ENCODE measurements at regions not wholly inside any gene's neighbourhood (a gene's known extent, or its start where the extent isn't known, plus 50 kb on each side); places are given as distances from the start of the nearest gene placed in this dataset.

DNA sequence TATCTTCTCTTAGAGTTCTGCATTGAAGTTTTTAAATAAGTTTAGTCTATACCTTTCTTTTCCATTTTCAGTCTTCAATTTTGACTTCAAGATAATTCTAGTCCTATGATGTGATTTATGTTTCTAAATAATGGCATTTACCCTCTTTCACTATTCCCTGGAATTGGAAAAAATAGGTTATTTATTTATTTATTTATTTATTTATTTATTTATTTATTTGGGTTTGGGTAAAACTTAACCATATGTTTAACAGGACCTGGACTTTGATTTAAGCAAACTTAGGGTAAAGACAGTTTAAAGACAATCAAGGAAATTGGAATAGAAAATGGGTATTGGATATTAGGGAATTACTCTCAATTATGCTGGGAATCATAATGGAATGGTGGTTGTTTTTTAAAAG, 182.1 kb downstream of the RPIA start:
- TF ChIP-seq, protein P1, sequence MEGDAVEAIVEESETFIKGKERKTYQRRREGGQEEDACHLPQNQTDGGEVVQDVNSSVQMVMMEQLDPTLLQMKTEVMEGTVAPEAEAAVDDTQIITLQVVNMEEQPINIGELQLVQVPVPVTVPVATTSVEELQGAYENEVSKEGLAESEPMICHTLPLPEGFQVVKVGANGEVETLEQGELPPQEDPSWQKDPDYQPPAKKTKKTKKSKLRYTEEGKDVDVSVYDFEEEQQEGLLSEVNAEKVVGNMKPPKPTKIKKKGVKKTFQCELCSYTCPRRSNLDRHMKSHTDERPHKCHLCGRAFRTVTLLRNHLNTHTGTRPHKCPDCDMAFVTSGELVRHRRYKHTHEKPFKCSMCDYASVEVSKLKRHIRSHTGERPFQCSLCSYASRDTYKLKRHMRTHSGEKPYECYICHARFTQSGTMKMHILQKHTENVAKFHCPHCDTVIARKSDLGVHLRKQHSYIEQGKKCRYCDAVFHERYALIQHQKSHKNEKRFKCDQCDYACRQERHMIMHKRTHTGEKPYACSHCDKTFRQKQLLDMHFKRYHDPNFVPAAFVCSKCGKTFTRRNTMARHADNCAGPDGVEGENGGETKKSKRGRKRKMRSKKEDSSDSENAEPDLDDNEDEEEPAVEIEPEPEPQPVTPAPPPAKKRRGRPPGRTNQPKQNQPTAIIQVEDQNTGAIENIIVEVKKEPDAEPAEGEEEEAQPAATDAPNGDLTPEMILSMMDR (IDR thresholded peaks at IDR 0.05; ENCODE audit: poor library complexity) = no peak
- TF ChIP-seq EZH2phosphoT487 (IDR thresholded peaks at IDR 0.05; ENCODE audit: low read depth, severe bottlenecking, unreplicated experiment) (no peak), EZH2 (IDR thresholded peaks at IDR 0.05; ENCODE audit: borderline replicate concordance) (no peak)

All from hepatocyte (in vitro differentiated cells).